ENCODE measurements at regions not wholly inside any gene's neighbourhood (a gene's known extent, or its start where the extent isn't known, plus 50 kb on each side); places are given as distances from the start of the nearest gene placed in this dataset.
A peak's percentile ranks its signal among the peaks of the same experiment; 100 is the strongest.

DNA sequence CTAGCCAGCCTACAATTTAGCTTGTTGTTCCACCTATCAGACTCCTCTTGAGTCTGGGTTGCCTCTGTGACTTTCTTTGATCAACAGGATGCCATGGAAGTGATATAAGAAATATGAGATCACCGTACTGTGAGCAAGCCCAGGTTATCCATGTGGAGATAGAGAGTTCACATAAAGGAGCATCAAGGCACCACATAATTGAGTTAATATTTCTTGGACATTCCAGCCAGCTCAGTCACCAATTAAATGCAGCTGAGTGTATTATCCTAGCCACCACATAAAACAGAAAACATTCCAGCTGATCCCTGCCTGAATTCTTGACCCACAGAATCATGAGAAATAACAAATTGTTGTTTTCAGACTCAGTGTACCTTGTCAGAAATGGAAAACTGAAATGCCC lies 253.6 kb downstream of the PPP1R2C start:
- DNase-seq (ENCODE audit: low read depth, low spot score) = no peak

DNA sequence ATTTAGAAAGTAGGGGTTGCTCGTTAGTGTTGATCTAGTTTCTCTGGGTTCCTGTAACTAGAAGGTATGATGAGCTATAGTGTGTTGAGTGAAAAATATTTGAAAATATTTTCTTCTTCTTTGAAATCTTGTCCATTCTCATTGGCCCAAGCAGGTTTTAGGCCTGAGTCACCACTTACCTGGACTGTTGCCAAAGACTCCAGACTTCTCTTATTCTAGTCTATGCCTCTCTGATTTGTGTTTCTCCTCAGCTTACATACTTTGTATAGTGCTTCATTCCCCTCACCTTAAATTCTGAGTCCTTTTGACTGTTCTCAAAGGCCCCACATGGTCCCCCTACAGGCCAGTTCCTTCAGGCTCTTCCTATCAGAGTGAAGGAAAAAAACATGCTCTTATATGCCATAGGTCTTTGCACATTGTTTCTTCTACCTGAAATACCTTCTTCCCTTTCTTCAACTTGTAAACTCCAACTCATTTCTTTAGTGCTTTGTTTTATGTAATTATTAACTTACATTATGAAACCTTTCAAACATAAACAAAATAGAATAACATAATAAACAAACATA lies 258.2 kb downstream of the PPP1R2C start:
- no peak for DNase-seq (ENCODE audit: low read depth, low spot score)

DNA sequence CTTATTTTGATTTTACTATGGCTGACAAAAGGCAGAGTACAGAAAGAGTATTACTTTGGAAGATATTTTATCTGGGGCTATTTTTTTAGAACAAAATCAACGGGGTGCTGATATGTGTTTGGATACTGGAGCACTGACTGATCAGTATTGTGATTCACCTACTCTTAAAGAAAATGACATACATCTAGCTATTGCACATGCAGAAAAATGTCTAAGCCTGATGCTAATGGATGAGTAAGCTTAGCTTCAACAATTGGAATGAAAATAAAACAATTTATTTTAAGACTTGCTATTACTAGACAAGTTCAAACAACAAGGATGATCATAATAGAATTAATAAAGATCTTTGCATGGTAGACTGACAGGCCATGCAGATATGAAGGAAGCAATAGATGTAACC lies 262.0 kb downstream of the PPP1R2C start:
- DNase-seq (ENCODE audit: low read depth, low spot score) = no peak

DNA sequence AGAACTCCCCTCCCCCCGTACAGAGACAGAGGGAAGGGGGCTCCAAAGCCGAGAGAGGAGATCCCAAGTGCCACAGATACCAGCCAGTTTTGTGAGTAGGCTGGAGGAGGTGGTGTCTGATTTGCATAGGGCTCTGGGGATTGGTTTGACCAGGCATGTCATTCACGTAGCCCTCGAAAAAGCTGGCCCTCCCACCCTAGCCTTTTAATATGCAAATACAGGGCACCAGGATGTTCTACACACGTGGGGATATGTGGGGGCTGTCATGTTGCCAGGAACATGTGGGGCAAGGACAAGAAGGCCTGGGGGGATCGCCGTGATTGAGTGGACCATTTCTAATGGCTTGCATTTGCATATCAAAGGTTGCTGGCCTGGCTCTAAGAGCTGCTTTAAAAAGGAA lies 272.9 kb downstream of the PPP1R2C start:
- DNase-seq (ENCODE audit: low read depth, low spot score) = peak; percentile 0

DNA sequence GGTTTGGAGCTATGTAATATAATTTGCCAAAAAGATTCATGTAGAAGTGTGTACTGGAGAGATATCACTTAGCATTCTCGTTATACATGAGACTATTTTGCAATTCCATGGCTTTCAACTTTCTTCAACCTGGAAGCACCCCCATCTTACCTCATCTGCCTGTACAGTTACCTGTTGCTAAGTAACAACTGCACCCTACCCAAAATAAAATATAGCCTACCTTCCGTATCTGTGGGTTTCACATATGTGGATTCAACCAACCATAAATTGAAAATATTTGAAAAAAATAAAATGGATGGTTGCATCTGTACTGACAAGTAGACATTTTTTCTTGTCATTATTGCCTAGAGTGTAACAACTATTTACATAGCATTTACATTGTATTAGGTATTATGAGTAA lies 278.3 kb downstream of the PPP1R2C start:
- DNase-seq (ENCODE audit: low read depth, low spot score) = no peak

DNA sequence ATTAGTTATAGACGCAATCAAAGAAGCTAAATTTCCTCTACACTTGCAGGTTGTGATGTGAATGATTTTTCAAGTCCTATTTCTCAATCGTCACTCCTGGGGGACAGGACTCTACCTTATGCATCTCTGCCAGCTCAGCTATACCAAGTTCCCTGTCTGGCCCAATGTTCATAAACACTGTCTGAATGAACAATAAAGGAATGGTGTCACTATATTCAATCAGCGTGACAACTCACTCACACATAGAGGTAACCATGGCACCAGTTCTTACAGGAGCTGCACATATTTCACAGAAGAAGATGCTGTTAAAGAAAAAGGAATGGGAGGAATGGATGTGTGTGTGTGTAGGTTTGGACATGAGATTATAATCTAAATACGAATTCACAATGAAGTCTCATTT lies 280.6 kb downstream of the PPP1R2C start:
- DNase-seq (ENCODE audit: low read depth, low spot score) = no peak

DNA sequence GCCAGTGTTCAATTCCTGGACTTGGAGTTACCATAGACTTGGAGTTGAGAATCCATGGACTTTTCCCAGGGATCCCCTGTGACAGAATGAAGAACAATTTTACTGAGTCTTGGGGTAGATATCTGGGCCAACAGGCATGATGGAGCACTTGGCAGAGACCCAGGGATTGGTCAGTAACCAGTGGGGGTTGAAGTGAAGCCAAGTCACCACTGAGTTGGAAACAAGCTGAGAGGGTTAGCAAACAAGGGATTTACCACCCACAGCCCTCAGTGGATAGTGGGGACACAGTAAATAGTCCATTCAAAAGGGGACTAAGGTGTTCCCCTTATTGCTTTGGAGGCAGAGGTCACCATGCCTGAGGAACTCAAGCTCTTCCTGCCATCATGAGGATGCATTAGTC lies 281.7 kb downstream of the PPP1R2C start:
- DNase-seq (ENCODE audit: low read depth, low spot score) = no peak

DNA sequence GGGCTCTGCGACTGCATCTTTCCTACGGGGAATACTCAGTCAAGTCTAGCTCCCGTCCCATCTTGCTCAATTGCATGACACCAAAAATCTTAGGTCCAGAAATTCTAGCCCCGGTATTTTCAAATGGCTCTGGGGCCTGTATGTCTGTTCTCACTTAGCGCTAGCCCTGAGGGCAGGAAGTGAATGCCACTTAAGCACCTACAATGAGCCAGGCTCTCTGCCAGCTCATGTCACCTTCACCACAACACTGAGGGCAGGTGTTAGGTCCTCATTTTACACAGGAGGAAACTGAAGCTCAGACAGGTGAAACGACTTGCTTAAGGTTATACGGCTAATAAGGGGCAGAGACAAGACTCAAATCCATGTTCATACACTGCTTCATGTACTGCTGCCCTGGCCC lies 282.8 kb downstream of the PPP1R2C start:
- no peak for DNase-seq (ENCODE audit: low read depth, low spot score)

DNA sequence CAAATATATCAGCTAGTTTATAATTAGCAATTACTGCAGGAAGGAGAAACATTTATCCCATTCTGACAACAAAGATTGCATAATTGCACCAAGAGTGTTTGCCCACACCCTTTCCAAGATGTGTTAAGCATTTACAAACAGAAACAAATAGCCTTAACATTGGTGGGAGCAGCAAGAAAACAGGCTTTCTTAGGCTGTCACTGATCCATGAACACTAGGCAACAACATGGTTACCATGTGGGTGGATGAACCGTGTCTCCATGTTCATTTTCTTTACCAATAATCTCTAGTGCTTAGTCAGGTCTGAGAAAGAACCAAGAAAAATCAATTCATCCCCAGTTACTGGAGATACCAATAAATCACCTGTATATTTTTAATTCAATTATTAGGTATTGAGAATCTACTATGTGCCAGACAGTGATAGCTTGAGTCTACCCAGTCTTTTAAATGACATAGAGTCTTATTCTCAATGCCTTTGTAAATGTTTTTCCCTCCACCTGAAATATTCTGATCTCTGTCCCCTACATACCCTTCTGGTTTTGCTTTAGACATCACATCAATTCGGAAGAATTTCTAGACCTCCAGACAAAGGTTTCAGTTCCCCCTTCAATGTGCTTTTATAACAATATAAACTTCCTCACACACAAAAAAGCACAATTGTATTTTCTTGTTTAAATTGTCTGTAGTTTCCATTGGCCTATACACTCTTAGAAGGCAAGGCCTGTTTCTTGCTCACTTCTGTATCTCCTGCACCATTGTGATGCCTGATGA lies 286.6 kb downstream of the PPP1R2C start:
- DNase-seq (ENCODE audit: low read depth, low spot score) = no peak

DNA sequence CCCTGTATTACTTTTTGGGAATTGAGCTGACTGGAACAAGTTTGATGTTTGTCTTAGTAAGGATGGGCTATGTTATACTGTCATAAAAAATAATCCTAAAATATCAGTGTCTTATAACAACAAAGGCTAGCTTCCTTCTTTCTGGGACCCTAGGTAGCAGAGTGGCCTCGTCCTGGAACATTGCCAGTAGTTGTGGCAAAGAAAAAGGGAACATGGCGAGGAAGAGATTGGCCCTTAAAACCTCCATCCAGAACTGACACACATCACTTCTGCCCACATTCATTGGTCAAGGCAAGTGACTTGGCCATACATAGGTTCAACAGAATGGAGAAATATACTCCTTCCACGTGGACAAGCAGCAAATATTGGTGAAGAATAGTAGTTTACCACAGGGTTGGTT lies 287.9 kb downstream of the PPP1R2C start:
- DNase-seq (ENCODE audit: low read depth, low spot score) = no peak

DNA sequence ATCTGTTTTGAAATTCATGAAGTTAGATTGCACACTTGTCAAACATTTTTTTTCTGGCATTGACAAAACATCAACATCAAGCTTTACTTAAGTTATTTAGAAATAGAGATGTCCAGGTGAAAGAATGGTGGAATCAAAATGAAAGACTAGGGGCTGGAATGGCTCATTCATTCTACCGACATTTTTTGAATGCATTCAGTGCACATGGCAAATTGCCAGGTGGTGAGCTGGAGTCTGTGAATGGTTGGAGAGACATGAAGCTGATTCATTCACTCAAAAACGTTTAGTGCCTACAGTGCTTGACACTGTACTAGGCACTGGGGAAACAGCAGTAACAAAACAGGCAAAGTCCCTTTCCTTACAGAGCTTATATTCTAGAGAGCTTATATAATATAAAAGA lies 292.4 kb downstream of the PPP1R2C start:
- no peak for DNase-seq (ENCODE audit: low read depth, low spot score)

DNA sequence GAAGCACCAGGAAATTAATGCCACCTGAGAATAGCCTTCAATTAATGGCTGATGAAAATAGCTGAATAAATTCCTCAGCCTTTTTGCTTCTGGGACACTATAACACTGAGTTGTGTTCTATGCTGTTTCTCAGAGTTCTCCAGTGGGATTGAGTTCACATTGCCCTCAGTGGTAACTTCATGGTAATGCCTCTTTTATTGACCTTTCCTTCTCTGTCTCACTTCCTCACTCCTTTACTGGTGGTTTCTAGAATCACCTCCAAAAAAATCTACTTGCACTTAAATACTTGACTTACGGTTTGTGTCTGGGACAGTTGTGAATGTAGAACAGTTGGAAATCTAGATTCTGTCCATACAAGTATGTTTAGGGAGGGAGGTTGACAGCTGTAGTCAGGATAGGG lies 293.7 kb downstream of the PPP1R2C start:
- no peak for DNase-seq (ENCODE audit: low read depth, low spot score)

DNA sequence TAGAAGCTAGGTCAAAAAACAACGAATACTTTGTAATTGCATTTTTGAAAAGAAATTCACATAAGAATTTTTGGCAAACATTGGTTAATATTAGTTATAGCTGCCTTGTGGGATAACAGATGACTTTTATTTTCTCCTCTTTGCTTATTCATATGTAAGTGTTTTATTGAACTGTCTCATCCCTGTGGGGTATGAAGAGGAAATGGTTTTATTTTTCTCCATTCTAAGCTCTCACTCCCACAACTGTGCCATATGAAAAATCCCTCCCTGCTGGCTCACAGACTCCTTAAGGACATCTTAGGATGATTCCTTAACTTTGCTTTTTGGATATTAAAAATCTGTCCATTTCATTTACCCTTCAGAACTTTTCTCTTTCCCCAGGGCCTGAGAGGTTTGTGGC lies 300.6 kb downstream of the PPP1R2C start:
- DNase-seq (ENCODE audit: low read depth, low spot score) = no peak

DNA sequence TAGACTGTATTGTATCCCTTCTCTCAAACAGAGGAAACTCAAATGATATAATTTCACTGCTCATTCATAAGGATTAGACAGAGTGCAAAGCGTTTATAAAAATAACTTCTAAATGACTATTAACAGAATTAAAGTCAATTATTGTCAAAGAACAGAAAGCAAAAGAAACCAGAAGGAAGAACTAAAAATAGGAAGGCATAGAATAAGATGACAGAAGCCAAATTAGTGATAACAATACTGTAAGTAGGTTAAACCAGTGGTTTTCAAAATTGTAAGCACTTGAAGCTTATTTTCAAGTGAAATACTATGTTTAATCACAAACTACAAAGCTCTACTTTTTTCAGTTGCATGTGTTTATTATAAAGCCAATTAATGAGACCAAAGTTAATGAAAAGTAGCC lies 305.2 kb downstream of the PPP1R2C start:
- no peak for DNase-seq (ENCODE audit: low read depth, low spot score)

DNA sequence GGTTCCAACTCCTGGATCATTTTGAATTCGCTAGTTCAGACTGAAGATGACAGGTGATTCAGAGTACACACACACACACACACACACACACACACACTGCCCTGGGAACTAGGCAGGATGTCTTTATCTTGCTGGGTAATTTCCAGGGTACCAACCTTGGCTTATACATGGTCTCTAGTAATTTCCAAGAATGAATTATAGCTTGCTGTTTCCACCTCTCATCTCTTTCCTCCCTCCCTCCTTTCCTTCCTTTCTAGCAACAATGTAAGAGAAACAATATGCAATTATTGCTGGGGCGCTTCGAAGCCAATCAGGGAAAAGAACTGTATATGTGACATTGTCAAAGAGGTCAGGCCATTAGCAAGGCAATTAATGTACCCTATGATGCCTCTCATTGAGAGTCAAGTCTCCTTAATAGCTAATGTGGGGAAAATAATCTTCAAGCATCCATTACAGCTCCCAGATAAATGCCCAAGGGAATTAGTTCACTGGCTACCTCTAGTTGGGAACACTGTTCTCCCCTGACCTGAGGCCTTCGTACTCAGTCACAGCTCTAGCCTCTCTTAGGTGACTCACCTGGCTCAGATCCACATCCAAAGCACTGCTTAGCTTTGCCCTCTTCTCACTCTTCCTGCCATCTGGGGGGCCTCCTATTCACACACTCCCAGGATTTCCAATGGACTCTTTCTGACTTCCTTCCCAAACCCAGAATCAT lies 311.5 kb downstream of the PPP1R2C start:
- no peak for DNase-seq (ENCODE audit: low read depth, low spot score)

DNA sequence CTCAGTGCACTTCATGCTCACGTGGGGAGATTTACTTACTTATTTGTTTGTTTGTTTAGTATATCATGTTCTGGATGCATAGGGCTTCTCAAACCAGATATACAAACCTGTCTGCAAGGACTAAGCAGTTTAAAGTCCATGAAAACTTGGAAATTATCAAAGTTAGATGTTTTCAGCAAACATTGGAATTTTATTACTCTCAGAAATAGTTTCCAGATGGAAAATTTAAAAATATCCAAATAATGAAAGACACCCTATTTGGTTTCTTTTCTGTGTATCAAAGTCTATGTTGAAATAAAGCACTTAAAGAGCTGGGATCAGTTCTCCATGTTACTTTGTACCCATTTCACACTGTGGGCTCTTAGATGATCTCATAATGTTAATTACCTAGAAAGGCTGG lies 312.1 kb downstream of the PPP1R2C start:
- DNase-seq (ENCODE audit: low read depth, low spot score) = no peak

DNA sequence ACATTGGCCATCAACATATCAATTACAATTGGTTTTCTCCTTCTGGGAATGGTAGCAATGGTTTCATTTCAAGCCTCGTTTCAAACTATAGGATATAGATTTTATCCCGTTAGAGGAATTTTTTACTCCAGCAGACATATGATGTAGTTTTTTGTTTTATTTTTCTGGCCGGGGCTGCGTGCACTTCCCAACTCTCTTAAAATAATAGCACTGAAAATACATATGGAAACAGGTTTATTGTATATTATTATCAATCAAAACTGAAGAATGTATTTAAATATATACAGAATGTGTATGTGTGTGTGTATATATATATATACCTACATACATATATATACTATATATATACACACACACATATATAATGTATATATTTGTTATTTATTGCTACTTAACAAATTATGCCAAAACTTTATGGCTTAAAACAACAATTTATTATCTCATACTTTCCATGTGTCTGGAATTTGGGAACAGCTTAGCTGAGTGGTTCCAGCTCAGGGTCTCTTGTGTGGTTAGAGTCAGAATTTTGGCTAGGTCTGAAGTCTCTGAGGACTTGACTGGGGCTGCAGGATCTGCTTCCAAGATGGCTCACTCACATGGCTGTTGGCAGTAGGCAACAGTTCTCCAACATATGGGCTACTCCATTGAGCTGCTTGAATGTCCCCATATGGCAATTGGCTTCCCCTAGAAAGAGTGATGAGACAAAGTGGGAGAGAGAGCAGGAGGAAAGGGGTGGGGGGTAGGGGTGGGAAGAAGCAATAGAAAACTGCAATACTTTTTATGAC lies 314.1 kb downstream of the PPP1R2C start:
- DNase-seq (ENCODE audit: low read depth, low spot score) = no peak

DNA sequence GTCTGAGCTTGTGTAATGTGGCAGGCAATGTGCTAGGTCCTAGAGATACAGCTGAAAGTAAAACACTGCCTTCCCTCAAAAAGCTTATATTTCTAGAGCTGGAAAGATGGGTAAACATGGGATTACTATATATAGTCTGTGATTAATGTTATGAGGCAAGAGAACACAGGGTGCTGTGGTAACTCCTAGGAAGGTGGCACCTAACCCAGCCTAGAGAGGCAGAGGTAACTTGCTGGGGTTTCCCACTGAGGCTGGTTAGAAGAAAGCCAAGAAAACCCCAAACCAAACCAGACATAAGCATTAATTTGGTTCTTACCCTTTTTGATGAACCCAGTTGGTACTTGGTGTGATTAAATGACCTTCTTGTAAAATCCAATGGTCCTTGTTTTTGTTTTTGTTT lies 315.0 kb downstream of the PPP1R2C start:
- DNase-seq (ENCODE audit: low read depth, low spot score) = no peak

DNA sequence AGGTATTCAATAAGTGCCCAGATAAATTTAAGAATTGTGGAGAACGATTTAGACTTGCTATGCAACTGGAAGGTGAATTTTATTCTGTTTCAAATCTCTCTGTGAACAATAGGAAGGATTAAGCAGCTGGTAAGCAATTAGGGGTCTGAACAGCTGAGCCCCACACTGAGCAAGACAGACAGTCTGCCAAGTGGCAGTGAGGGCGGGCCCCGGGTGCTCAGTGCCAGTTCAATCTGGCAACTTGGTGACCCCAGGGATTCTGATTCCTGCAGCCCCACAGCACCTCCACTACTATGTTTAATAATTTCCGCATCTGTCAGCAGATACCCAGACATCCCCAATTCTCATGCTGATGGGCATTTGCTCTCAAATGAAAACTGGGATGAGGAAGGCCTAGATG lies 317.3 kb downstream of the PPP1R2C start:
- DNase-seq (ENCODE audit: low read depth, low spot score) = no peak

DNA sequence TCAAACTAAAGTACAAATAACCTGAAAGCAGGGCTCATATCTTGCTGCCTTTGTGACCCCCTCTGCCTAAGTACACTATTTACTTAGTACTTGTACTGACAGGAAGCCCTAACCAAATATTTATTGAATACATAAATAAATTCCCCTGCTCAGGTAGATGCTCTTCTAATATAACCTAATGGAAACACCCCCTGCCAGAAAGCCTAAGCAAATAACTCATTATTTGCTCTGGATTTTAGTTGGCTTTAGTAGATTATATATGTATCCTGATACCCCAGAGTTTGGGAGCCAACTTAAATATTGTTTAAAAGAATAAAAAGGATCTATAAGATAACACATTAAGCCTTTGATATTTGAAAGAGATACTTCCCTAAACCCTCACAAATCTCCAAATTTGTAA lies 318.2 kb downstream of the PPP1R2C start:
- DNase-seq (ENCODE audit: low read depth, low spot score) = no peak

DNA sequence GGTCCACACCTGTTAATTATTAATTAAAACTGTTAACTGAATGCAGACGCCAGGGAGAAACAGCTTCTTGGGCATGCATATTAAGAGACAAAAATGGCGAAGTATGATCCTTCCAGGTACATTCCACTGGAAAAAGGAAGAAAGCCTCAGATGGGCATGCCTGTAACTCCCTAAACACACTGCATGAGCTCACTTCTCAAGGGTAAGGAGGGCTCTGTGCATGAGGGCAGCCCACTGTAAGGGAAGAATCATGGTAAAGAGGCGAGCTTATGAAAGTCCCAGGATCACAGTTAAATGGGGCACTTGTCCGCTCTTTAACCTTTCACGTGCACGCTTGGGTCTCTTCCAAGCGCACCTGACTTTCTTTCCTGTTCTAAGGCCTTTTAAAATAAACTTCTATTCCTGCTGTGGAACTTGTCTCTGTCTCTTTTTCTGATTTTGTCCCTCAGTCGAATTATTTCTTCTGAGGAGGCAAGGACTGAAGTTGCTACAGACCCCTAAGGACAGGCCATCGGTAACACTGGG lies 321.7 kb downstream of the PPP1R2C start:
- no peak for DNase-seq (ENCODE audit: low read depth, low spot score)

DNA sequence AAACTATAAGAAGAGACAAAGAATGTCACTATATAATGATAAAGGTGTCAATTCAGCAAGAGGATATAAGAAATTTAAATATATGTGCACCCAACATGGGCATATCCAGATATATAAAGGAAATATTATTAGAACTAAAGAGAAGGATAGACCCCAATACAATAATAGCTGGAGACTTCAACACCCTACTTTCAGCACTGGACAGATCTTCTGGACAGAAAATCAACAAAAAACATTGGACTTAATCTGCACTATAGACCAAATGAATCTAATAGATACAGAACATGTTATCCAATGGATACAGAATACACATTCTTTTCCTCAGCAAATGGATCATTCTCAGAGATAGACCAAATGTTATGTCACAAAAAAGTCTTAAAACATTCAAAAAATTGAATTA lies 327.7 kb downstream of the PPP1R2C start:
- DNase-seq (ENCODE audit: low read depth, low spot score) = no peak
